ENCODE measurements at regions not wholly inside any gene's neighbourhood (a gene's known extent, or its start where the extent isn't known, plus 50 kb on each side); places are given as distances from the start of the nearest gene placed in this dataset.
"Not testable (repeated sequence)": the region's sequence is repeated elsewhere in the genome, so short reads cannot be mapped to it uniquely, and the experiment has no call there.

- DNase-seq (ENCODE audit: low spot score in 2 of 2); H3K4me3 ChIP-seq; H3K36me3 ChIP-seq; H3K4me1 ChIP-seq; H3K9me3 ChIP-seq; H3K27me3 ChIP-seq; intact Hi-C loops (cut with DNase I; ENCODE audit: low total_unique reads); H3K27ac ChIP-seq: not testable (repeated sequence)
Measured at GRCh38 chr21:6466707-6467106, 4054.7 kb upstream of the TPTE start.

DNA sequence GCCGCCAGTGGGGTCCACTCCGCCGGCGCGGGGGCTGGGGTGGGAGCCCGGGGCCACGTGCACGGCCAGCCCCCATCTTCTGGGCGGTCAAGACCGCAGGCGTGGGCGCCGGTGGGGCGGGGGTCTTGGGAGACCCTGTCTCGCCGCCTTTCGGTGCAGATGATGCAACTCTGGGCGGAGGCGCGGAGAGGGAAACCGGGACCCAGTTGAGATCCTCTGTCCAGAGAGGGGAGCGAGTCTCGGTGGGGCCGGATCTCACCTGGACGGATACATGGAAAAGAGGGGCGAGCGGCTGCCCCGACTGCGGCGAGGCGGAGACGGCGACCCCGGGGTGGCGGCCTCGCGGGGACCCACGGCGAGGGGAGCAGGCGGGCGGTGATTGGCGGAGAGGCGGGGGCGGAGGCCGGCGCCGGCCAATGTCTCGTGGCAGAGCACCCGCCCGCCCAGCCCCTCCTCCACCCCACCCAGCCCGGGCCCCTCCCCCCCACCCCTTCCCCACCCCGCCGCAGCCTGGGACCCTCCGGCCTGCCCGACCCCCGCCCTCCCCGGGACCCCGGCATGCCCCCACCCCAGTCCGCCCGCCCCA, 4054.1 kb upstream of the TPTE start:
- H3K4me1 ChIP-seq; H3K9me3 ChIP-seq; H3K27ac ChIP-seq; H3K27me3 ChIP-seq; intact Hi-C loops (cut with DNase I; ENCODE audit: low total_unique reads); H3K4me3 ChIP-seq; H3K36me3 ChIP-seq; DNase-seq (ENCODE audit: low spot score in 2 of 2): not testable (repeated sequence)

DNA sequence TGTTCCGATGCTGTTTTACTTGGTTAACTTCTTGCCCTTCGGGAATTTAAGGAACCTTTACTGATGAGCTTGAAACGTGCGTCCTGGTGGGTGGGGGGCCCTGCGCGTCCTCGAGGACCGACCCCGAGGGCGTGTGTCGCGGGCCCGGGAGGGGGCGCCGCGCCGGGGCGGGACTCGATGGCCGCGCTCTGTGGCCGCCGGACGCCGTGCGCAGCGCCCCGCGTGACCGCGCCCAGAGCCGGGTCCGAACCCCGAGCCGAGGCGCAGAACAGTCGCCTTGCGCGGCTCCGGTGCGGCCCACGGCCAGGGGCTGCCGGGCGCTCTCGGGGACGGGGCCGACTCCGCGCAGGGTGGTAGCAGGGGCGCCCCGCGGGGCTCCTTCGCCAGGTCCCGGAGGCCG, 4053.5 kb upstream of the TPTE start:
- H3K27me3 ChIP-seq; H3K36me3 ChIP-seq; H3K4me3 ChIP-seq; H3K4me1 ChIP-seq; intact Hi-C loops (cut with DNase I; ENCODE audit: low total_unique reads); H3K9me3 ChIP-seq; H3K27ac ChIP-seq; DNase-seq (ENCODE audit: low spot score in 2 of 2): not testable (repeated sequence)

DNA sequence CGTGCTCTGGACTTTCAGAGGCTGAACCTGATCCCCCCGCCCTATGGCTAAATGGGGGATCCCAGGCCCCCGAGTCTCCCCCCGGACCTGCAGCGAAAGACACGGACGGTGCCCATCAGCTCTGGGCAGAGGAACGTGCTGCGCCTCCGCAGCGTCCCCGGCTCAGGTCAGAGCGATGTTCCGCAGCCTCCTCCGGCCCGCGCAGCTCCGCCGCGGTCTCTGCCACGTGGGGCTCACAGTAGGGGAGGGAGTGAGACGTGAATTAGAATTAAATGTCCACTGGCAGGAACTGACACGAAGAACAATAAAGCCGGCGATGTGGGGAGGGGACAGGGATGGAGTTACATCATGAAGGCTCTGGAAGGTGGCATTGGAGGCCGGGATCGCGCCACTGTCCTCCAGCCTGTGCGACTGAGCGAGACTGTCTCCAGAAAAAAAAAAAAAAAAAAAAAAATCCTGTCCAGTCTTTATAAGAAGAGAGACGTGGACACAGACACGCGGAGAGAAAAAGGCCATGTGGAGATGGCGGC, 4053.0 kb upstream of the TPTE start:
- H3K4me3 ChIP-seq; H3K36me3 ChIP-seq; H3K27ac ChIP-seq; H3K27me3 ChIP-seq; H3K9me3 ChIP-seq; H3K4me1 ChIP-seq; intact Hi-C loops (cut with DNase I; ENCODE audit: low total_unique reads); DNase-seq (ENCODE audit: low spot score in 2 of 2): not testable (repeated sequence)

DNA sequence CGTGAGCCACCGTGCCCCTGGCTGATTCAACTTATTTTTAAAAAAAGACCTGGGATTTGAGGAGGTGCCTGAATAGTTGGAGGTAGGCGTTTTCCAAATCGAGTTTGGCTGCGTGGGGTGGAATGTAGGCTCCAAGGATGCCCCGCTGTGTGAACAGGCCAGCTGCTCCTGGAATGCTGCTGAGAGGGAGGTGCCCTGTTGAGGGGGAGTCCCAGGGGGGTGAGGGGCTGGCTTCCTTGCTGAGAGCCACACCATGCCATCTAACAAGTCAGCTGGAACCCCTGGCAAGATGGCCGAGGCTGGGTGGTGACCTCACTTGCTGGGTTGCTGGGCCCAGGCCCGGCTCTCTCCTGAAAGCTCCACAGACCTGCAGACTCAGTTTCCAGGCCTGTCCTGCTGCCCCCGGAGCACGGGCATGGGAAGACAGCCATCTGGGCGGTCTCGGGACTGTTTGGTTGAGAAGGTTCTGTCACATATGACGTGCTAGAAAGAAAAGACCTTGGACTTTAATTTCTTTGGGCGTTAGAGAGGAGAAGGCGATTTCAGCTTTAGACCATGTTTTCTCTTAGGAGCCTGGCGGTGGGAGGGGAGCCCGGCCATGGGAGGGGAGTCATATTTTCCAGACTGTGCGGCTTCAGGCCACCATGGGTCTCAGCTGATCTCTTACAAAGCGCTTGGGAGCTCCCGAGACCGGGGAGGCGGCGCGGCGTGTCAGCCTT, 4047.0 kb upstream of the TPTE start:
- H3K27me3 ChIP-seq; H3K27ac ChIP-seq; intact Hi-C loops (cut with DNase I; ENCODE audit: low total_unique reads); H3K4me1 ChIP-seq; H3K36me3 ChIP-seq; H3K9me3 ChIP-seq; H3K4me3 ChIP-seq; DNase-seq (ENCODE audit: low spot score in 2 of 2): not testable (repeated sequence)

DNA sequence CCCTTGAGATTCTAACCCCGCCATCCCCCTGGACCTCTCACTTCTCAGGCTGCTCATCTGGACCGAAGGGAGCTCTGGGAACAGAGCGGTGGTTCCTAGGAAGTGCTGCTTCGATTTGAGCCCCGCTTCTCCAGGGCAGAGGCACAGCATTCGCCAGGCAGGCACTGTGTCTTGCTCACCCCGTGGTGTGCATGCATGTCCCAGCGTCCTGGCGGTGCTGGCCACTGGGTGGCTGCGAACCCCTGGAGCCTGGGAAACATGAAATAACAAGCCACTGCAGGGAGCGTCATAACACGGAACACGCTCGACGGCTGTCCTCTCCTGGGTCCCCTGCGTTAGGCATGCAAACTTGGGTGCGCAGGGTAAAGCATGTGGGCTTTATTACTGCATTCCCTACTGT, 4040.3 kb upstream of the TPTE start:
- H3K27ac ChIP-seq; H3K36me3 ChIP-seq; H3K9me3 ChIP-seq; H3K4me3 ChIP-seq; H3K4me1 ChIP-seq; DNase-seq (ENCODE audit: low spot score in 2 of 2); H3K27me3 ChIP-seq; intact Hi-C loops (cut with DNase I; ENCODE audit: low total_unique reads): not testable (repeated sequence)

- H3K4me1 ChIP-seq; DNase-seq (ENCODE audit: low spot score in 2 of 2); H3K4me3 ChIP-seq; intact Hi-C loops (cut with DNase I; ENCODE audit: low total_unique reads); H3K27ac ChIP-seq; H3K27me3 ChIP-seq; H3K36me3 ChIP-seq; H3K9me3 ChIP-seq: not testable (repeated sequence)
Measured at GRCh38 chr21:6482616-6483015, 4038.8 kb upstream of the TPTE start.

DNA sequence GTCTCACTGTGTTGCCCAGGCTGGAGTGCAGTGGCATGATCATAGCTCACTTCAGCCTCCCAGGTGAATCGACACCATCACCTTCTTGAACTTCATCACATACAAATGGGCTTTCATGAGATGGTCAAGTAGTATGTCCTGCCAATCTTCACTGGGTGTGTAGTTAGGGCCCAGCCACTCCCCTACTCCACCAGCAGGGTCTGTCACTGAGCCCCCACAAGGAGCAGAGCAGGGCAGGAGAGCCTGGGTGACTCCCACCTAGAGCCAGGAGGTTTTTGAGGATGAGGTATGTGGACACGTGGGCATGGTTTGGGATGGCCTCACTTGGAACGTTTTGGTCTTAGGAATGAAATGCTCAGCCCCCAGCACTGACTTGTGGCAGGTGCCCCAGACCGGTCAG, 4037.7 kb upstream of the TPTE start:
- DNase-seq (ENCODE audit: low spot score in 2 of 2); H3K9me3 ChIP-seq; H3K27ac ChIP-seq; H3K27me3 ChIP-seq; H3K36me3 ChIP-seq; H3K4me3 ChIP-seq; intact Hi-C loops (cut with DNase I; ENCODE audit: low total_unique reads); H3K4me1 ChIP-seq: not testable (repeated sequence)

DNA sequence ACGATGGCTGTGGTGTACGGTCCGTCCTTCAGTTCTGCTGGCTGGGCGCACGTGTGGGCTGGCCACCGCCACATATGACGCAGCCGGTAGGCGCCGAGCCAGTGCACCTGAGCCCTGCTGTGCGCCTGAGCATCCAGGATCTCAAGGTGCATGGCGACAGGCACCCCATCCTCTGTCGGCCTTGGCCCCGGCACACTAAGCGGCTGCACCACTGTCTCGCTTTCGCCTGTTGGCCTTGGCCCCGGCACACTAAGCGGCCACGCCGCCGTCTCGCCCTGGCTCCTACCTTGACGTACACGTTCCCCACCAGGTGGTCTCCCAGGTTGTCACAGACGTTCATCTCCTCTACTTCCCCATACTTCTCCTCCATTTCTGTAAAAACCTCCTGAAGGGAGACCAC, 4034.6 kb upstream of the TPTE start:
- H3K27me3 ChIP-seq; intact Hi-C loops (cut with DNase I; ENCODE audit: low total_unique reads); DNase-seq (ENCODE audit: low spot score in 2 of 2): not testable (repeated sequence)

DNA sequence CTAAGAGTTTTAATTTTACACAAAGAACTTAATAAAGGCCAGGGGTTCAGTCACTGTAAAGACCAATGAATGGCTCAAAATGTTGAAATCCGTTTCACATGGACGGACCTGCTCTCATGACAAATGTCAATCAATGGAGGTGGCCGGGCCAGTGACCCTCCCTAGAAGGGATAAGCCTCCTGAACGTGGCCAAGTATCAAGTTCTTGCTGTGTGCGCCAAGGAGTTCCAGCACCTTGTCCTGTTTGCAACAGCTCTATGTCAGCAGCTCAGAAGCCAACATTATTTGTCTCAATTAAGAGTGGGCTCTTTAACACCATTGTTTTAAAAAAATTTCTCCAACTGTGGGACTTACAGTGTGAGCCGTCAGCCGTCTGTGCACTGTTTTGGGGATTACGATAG, 4028.7 kb upstream of the TPTE start:
- H3K9me3 ChIP-seq; DNase-seq (ENCODE audit: low spot score in 2 of 2); H3K27ac ChIP-seq; H3K27me3 ChIP-seq; H3K4me1 ChIP-seq; H3K36me3 ChIP-seq; H3K4me3 ChIP-seq; intact Hi-C loops (cut with DNase I; ENCODE audit: low total_unique reads): not testable (repeated sequence)

More for the DNA sequence above, 4034.6 kb upstream of the TPTE start:
- not testable (repeated sequence) for H3K36me3 ChIP-seq, H3K27ac ChIP-seq, H3K4me3 ChIP-seq, H3K4me1 ChIP-seq, H3K9me3 ChIP-seq

DNA sequence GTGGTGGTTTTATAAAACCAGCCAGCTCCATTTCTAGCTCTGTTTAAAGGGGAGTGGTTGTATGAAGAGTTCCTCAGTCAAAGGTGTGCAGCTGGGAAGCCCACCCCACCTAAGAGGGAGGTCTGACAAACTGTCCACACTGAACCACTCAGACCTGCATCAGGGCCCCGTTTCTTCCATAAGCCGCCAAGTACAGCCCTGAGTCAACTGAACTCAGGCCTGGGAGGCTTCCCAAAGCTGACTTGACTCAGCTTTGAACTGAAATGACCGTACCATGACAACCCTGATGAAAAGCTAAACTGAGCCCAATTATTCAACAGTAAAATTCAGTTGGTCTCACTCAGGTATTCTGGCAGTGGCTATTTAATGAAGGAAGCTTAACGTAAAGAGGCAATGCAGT, 4027.4 kb upstream of the TPTE start:
- intact Hi-C loops (cut with DNase I; ENCODE audit: low total_unique reads); H3K4me3 ChIP-seq; H3K4me1 ChIP-seq; H3K36me3 ChIP-seq; DNase-seq (ENCODE audit: low spot score in 2 of 2); H3K27ac ChIP-seq; H3K27me3 ChIP-seq; H3K9me3 ChIP-seq: not testable (repeated sequence)

DNA sequence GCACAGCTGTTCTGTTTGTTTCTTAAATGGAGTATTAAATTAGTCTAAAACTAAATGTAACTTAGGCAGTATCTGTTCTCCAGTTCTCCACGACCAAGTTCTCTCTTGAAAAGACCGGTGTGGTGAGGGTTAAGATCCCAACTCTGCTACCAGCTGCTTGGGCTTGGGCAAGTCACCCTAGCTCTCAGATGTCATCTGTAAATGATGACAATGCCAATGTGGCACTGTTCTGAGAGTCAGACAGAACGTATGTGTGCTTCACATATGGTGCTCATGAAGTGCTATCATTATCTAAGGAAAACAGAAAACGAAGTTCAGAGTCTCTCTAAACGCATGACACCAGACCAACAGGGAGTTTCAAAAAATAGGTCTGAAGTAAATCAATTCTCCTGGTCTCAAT, 4025.0 kb upstream of the TPTE start:
- H3K27ac ChIP-seq; H3K36me3 ChIP-seq; H3K27me3 ChIP-seq; intact Hi-C loops (cut with DNase I; ENCODE audit: low total_unique reads); DNase-seq (ENCODE audit: low spot score in 2 of 2); H3K4me1 ChIP-seq; H3K9me3 ChIP-seq; H3K4me3 ChIP-seq: not testable (repeated sequence)

DNA sequence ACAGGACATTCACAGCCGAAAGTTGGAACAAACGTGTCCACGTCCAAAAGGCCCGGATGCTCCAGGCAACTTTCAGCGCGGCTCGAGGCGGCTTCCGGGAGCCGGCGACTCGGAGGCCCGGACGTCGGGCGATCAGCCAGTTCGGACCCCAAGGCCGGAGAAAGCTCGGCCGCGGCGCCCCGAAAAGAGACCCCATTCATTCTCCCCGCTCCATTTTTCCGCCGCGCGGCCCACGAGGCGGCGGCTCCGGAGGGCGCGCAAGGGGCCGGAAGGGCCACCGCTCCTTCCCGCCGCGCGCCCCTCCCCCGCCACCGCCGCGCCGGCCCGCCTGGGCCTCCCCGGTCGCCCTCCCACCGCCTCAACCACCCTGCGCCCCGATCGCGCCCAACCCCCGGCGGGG, 4022.7 kb upstream of the TPTE start:
- Histone ChIP-seq H3K4me3 (peak overlapping the region in 2 of 3 donors; percentile 51 to 67), H3K27ac (peak overlapping the region in 1 of 2 donors; percentile 78)
- H3K4me1 ChIP-seq; H3K36me3 ChIP-seq; intact Hi-C loops (cut with DNase I; ENCODE audit: low total_unique reads); DNase-seq (ENCODE audit: low spot score in 2 of 2); H3K27me3 ChIP-seq; H3K9me3 ChIP-seq: not testable (repeated sequence)
